Prostate gland (tissue), 2 donors: ENCODE measurements at regions not wholly inside any gene's neighbourhood (a gene's known extent, or its start where the extent isn't known, plus 50 kb on each side); places are given as distances from the start of the nearest gene placed in this dataset.
"Not testable (repeated sequence)": the region's sequence is repeated elsewhere in the genome, so short reads cannot be mapped to it uniquely, and the experiment has no call there.

Experiments used
- DNase-seq: peaks from one replicate; pipeline ENCODE4 v3.0.0-alpha.2; 2019; ENCODE audit warnings: low spot score
- H3K27ac ChIP-seq, 2 donors: fragments of 200-600 bp; sonication (generic); 2 replicates each; pipeline ENCODE4 v1.5.1; 2017 to 2019
- H3K27me3 ChIP-seq: fragments of 200-600 bp; sonication (generic); replicated peaks from 2 replicates; pipeline ENCODE4 v1.5.1; 2019; ENCODE audit not compliant: insufficient read depth
- H3K36me3 ChIP-seq, 2 donors: fragments of 200-600 bp; sonication (generic); 1 replicate in 1 of 2; 2 replicates in 1 of 2; pipeline versions ENCODE4 v1.5.1 to v1.8.1; 2017 to 2019
- H3K4me1 ChIP-seq: fragments of 200-600 bp; sonication (generic); replicated peaks from 2 replicates; pipeline ENCODE4 v1.5.1; 2019
- H3K4me3 ChIP-seq, 2 donors: fragments of 200-600 bp; sonication (generic); 2 replicates each; pipeline ENCODE4 v1.5.1; 2017 to 2019
- H3K9me3 ChIP-seq: fragments of 200-600 bp; sonication (generic); 2 replicates; pipeline ENCODE4 v1.5.1; 2017
- POLR2A ChIP-seq: fragments of 450-650 bp; IDR thresholded peaks from one replicate; pipeline ENCODE4 v1.6.1; 2016; ENCODE audit warnings: antibody characterized with exemption, mild to moderate bottlenecking
- POLR2AphosphoS5 ChIP-seq: sonication (generic); formaldehyde crosslinking; IDR thresholded peaks from one replicate; pipeline ENCODE4 v1.6.1; 2017; ENCODE audit warnings: antibody characterized with exemption
- WGBS: methylation state at CpG from one replicate; pipeline ENCODE4 v1.1.5; 2018; 5-methylcytosine and 5-hydroxymethylcytosine counted together
- intact Hi-C: fragments of 100-400 bp; cut with DNase I; formaldehyde crosslinking; loops from one replicate; pipeline ENCODE4 v1.14.2; 2022
- TF ChIP-seq, protein P1 (sequence below), 4 experiments: fragments of 200-600 bp in 2 of 4; fragments of 450-650 bp in 2 of 4; sonication (generic) in 2 of 4; IDR thresholded peaks; 1 replicate in 3 of 4; 2 replicates in 1 of 4; pipeline ENCODE4 v1.5.1; 2016 to 2019; ENCODE audit warnings: antibody characterized with exemption in 4 of 4, mild to moderate bottlenecking in 2 of 4, moderate library complexity in 2 of 4

DNA sequence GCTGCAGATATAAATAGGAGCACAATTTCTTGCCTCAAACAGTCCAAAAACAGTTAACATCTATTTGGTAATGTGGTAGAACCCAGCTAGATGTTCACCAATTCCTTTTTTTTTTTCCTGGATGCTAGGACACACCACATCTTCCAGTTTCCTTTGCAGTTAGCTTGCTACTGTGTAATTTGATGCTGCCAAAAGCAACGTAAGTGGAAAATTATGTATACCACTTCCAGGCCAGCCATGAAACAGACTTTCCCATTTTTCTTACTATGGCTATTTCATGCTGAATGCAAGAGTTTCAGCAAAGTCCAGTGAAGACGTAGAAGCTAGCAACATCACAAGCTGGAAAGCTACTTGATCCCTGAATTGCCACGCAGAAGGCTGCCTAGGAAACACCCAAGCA is 667.2 kb downstream of the TLE1 start:
- no peaks in the 10 kb centered on the region for H3K36me3 ChIP-seq
- no peaks in the 10 kb centered on the region for H3K27me3 ChIP-seq
- no peaks in the 10 kb centered on the region for H3K4me1 ChIP-seq
- intact Hi-C loops, result no loop called here
- H3K4me3 ChIP-seq, result no peak overlapping the region
- no peak overlapping the region for H3K27ac ChIP-seq
- TF ChIP-seq POLR2AphosphoS5, result no peak
- TF ChIP-seq, protein P1, sequence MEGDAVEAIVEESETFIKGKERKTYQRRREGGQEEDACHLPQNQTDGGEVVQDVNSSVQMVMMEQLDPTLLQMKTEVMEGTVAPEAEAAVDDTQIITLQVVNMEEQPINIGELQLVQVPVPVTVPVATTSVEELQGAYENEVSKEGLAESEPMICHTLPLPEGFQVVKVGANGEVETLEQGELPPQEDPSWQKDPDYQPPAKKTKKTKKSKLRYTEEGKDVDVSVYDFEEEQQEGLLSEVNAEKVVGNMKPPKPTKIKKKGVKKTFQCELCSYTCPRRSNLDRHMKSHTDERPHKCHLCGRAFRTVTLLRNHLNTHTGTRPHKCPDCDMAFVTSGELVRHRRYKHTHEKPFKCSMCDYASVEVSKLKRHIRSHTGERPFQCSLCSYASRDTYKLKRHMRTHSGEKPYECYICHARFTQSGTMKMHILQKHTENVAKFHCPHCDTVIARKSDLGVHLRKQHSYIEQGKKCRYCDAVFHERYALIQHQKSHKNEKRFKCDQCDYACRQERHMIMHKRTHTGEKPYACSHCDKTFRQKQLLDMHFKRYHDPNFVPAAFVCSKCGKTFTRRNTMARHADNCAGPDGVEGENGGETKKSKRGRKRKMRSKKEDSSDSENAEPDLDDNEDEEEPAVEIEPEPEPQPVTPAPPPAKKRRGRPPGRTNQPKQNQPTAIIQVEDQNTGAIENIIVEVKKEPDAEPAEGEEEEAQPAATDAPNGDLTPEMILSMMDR (IDR thresholded peaks at IDR 0.05), result no peak
- TF ChIP-seq POLR2A, result no peak
- no peaks in the 10 kb centered on the region for H3K9me3 ChIP-seq
- DNase-seq, result no peak
- WGBS, result 57% methylated on average over 3 of the region's 3 CpGs

DNA sequence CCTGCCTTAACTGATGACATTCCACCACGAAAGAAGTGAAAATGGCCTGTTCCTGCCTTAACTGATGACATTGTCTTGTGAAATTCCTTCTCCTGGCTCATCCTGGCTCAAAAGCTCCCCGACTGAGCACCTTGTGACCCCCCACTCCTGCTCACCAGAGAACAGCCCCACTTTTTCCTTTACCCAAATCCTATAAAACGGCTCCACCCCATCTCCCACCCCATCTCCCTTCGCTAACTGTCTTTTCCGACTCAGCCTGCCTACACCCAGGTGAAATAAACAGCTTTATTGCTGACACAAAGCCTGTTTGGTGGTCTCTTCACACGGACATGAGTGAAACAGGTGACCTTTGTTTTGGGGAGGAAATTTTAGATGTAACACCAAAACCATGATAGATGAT is 674.4 kb downstream of the TLE1 start:
- H3K9me3 ChIP-seq, DNase-seq, intact Hi-C loops, H3K36me3 ChIP-seq, H3K4me1 ChIP-seq, H3K27ac ChIP-seq, H3K27me3 ChIP-seq, H3K4me3 ChIP-seq: not testable (repeated sequence)
- 75% methylated on average over 6 of the region's 6 CpGs for WGBS

DNA sequence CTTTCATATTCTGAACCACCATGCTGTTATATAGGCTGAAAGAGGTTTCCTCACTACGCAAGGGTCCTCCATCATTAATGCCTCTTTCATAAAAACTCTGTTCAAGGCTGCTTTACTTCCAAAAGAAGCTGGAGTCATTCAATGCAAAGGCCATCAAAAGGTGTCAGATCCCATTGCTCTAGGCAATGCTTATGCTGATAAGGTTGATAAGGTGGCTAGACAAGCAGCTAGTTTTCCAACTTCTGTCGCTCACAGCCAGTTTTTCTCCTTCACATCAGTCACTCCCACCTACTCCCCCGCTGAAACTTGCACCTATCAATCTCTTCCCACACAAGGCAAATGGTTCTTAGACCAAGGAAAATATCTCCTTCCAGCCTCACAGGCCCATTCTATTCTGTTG is 676.2 kb downstream of the TLE1 start:
- H3K4me1 ChIP-seq, H3K27me3 ChIP-seq, H3K9me3 ChIP-seq, H3K36me3 ChIP-seq, DNase-seq, H3K27ac ChIP-seq, intact Hi-C loops, H3K4me3 ChIP-seq: not testable (repeated sequence)
- 83% methylated on average over 3 of the region's 3 CpGs for WGBS

DNA sequence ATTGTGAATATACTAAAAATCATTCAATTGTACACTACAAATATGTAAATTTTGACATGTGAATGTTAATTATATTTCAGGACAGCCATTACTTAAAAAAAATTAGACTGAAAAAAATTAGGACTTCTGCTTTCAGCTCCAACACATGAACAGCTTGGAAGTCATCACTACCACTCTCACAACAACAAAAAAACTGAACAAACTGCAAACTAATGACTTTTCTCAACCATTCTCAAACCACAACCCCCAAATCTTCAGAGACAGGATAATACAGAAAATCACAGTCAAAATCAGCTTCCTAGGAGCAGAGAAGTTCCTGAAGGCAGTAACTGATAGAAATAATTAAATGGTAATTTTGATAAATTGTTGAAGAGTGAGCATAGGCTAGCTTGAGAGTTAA is 686.4 kb downstream of the TLE1 start:
- H3K27me3 ChIP-seq, result no peaks in the 10 kb centered on the region
- no peak for DNase-seq
- no peaks in the 10 kb centered on the region for H3K9me3 ChIP-seq
- H3K4me1 ChIP-seq, result no peaks in the 10 kb centered on the region
- H3K27ac ChIP-seq, result no peak overlapping the region
- H3K4me3 ChIP-seq, result no peak overlapping the region
- no peaks in the 10 kb centered on the region for H3K36me3 ChIP-seq
- TF ChIP-seq POLR2AphosphoS5 (no peak), POLR2A (no peak)
- TF ChIP-seq, protein P1 (IDR thresholded peaks at IDR 0.05), result no peak
- intact Hi-C loops, result no loop called here

DNA sequence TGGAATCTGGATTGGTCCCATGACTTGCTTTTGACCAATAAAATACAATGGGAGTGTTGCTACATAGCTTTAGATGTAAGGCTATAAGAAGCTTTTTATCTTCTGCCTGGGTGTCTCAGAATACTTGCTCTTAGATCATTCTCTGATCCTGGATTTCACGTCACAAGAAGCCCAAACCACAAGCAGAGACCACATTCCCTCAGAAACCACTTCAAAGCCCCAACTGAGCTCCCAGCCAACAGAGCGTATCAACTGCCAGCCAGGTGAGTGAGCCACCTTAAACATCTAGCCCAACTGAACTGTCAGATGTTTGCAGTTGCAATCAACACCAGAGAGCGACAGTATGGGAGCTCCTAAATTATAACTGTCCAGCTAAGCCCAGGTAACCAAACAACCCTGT is 687.1 kb downstream of the TLE1 start:
- TF ChIP-seq, protein P1 (IDR thresholded peaks at IDR 0.05), result no peak
- TF ChIP-seq POLR2AphosphoS5, result no peak
- TF ChIP-seq POLR2A, result no peak
- 60% methylated on average over 3 of the region's 3 CpGs for WGBS

DNA sequence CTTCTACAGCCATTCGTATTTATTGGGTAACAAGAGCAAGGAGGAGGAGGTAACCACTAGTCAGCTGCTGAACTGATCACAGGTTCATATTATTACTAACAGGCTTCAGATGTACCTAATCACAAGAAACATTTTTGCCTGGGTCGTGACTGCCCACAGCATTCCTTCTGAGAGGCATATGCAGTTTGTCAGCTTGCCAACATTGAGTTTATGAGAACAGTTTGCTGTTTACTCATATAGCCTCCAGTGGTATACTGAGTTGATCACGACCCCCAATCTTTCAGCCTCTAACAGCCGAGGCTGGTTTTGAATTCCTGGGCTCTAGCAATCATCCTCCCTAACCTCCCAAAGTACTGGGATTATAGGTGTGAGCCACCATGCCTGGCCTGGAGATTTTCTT is 693.6 kb downstream of the TLE1 start:
- H3K4me1 ChIP-seq, result no peaks in the 10 kb centered on the region
- 66% methylated on average over 4 of the region's 4 CpGs for WGBS
- H3K9me3 ChIP-seq, result no peaks in the 10 kb centered on the region
- intact Hi-C loops, result no loop called here
- H3K27me3 ChIP-seq, result no peaks in the 10 kb centered on the region
- TF ChIP-seq, protein P1 (IDR thresholded peaks at IDR 0.05), result no peak
- TF ChIP-seq POLR2AphosphoS5, result no peak
- TF ChIP-seq POLR2A, result no peak
- no peak overlapping the region for H3K4me3 ChIP-seq
- no peak overlapping the region for H3K27ac ChIP-seq
- no peak for DNase-seq
- no peaks in the 10 kb centered on the region for H3K36me3 ChIP-seq

More for the DNA sequence above, 687.1 kb downstream of the TLE1 start:
- Histone ChIP-seq H3K4me1 (no peaks in the 10 kb centered on the region), H3K36me3 (no peaks in the 10 kb centered on the region), H3K27me3 (no peaks in the 10 kb centered on the region), H3K9me3 (no peaks in the 10 kb centered on the region), H3K27ac (no peak overlapping the region), H3K4me3 (no peak overlapping the region)
- intact Hi-C loops, result no loop called here
- DNase-seq, result no peak
